ENCODE measurements at regions not wholly inside any gene's neighbourhood (a gene's known extent, or its start where the extent isn't known, plus 50 kb on each side); places are given as distances from the start of the nearest gene placed in this dataset.

DNA sequence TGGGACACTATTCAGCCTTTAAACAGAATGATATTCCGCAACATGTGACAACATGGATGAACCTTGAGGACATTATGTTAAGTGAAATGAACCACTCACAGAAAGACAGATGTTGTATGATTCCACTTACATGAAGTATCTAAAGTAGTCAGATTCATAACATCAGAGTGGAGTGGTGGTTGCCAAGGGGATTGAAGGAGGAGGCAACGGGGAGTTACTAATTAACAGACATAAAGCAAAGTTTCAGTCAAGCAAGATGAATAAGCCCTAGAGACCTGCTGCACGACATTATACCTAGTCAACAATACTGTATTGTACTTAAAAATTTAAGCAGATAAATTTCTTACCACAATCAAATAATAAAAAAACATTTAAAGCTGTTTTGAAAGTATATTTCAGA lies 105.0 kb upstream of the NR0B1 start:
- H3K27me3 Mint-ChIP-seq (ENCODE audit: low read depth) = no peaks in the 10 kb centered on the region
- TF ChIP-seq, protein P1, sequence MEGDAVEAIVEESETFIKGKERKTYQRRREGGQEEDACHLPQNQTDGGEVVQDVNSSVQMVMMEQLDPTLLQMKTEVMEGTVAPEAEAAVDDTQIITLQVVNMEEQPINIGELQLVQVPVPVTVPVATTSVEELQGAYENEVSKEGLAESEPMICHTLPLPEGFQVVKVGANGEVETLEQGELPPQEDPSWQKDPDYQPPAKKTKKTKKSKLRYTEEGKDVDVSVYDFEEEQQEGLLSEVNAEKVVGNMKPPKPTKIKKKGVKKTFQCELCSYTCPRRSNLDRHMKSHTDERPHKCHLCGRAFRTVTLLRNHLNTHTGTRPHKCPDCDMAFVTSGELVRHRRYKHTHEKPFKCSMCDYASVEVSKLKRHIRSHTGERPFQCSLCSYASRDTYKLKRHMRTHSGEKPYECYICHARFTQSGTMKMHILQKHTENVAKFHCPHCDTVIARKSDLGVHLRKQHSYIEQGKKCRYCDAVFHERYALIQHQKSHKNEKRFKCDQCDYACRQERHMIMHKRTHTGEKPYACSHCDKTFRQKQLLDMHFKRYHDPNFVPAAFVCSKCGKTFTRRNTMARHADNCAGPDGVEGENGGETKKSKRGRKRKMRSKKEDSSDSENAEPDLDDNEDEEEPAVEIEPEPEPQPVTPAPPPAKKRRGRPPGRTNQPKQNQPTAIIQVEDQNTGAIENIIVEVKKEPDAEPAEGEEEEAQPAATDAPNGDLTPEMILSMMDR (conservative IDR thresholded peaks at IDR 0.05) = no peak
- Histone ChIP-seq H2BK120ac (ENCODE audit: low read depth, low read length, poor library complexity, severe bottlenecking) (no peak overlapping the region), H3K56ac (ENCODE audit: insufficient read length, low read depth, low read length) (no peak overlapping the region), H3K79me2 (ENCODE audit: insufficient read depth, low read length) (no peaks in the 10 kb centered on the region), H4K5ac (ENCODE audit: insufficient read length, low read depth, low read length) (no peak overlapping the region), H4K91ac (ENCODE audit: insufficient read length, low read depth, low read length) (no peak overlapping the region), H3K4ac (ENCODE audit: low read depth, low read length) (no peak overlapping the region), H2BK20ac (ENCODE audit: low read depth, low read length, poor library complexity, severe bottlenecking) (no peak overlapping the region), H3K79me1 (ENCODE audit: insufficient read depth, low read depth, low read length, poor library complexity, severe bottlenecking) (no peaks in the 10 kb centered on the region), H3T11ph (ENCODE audit: low read length) (no peak overlapping the region), H3K18ac (ENCODE audit: insufficient read length, low read depth, low read length) (no peak overlapping the region), H2BK15ac (ENCODE audit: low read depth, low read length) (no peak overlapping the region), H2BK12ac (ENCODE audit: insufficient read length, low read depth, low read length) (no peak overlapping the region), H2AK5ac (ENCODE audit: insufficient read length, low read length) (no peak overlapping the region), H3K4me1 (ENCODE audit: insufficient read depth, low read length) (no peaks in the 10 kb centered on the region), H3K23ac (ENCODE audit: insufficient read length, low read depth, low read length) (no peak overlapping the region), H4K20me1 (ENCODE audit: control insufficient read depth, insufficient read depth, insufficient read length) (no peaks in the 10 kb centered on the region), H3K27ac (ENCODE audit: insufficient read length, low read depth, low read length) (no peak overlapping the region), H3K23me2 (ENCODE audit: insufficient read length, low read depth, low read length, poor library complexity, severe bottlenecking) (no peaks in the 10 kb centered on the region), H3K9ac (ENCODE audit: extremely low read depth, insufficient read length, low read length) (no peak overlapping the region), H2AFZ (ENCODE audit: low read length) (no peak overlapping the region), H3K4me2 (ENCODE audit: insufficient read depth, insufficient read length, low read length) (no peak overlapping the region), H2BK5ac (ENCODE audit: insufficient read length, low read length) (no peak overlapping the region), H3K9me3 (ENCODE audit: control insufficient read depth, low read depth, low read length) (no peaks in the 10 kb centered on the region), H3K14ac (ENCODE audit: insufficient read depth, low read length) (no peak overlapping the region), H3K27me3 (ENCODE audit: insufficient read depth, low read length) (no peaks in the 10 kb centered on the region), H4K8ac (replicated peaks; ENCODE audit: insufficient read length, low read depth, low read length) (no peak overlapping the region)
- no peak for DNase-seq
- no peak overlapping the region for H3K4me3 Mint-ChIP-seq
- H3K27ac Mint-ChIP-seq = no peak overlapping the region
- WGBS (ENCODE audit: extremely low coverage, insufficient read length, low lambda C conversion rate) = no CpG with 5 or more reads among the region's 3 CpGs
- H3K36me3 Mint-ChIP-seq (ENCODE audit: insufficient read depth in 1 of 3, low read depth in 3 of 3) = no peaks in the 10 kb centered on the region
- peaks cover 0 to 44% of the 10 kb centered on the region in 2 experiments; a peak in 3 of 5 replicates for H3K9me3 Mint-ChIP-seq
- H3K4me1 Mint-ChIP-seq = peaks cover 0 to 3% of the 10 kb centered on the region in 2 experiments; a peak in 1 of 4 replicates
